Subcutaneous abdominal adipose tissue (tissue), 5 donors: ENCODE measurements at regions not wholly inside any gene's neighbourhood (a gene's known extent, or its start where the extent isn't known, plus 50 kb on each side); places are given as distances from the start of the nearest gene placed in this dataset.
"Not testable (repeated sequence)": the region's sequence is repeated elsewhere in the genome, so short reads cannot be mapped to it uniquely, and the experiment has no call there.

ENCODE experiments used
- H3K27ac ChIP-seq: one replicate; pipeline ENCODE4 v1.7.0; 2013; ENCODE audit warnings: low read depth, mild to moderate bottlenecking, inconsistent platforms, low read length, moderate library complexity
- H3K27me3 ChIP-seq, 5 donors: one replicate each; pipeline ENCODE4 v1.7.0; 2013; ENCODE audit warnings: low read length in 5 of 5, inconsistent platforms in 1 of 5; ENCODE audit not compliant: control insufficient read depth in 5 of 5, insufficient read depth in 4 of 5
- H3K36me3 ChIP-seq, 5 donors: one replicate each; pipeline ENCODE4 v1.7.0; 2013; ENCODE audit warnings: low read length in 5 of 5; ENCODE audit not compliant: control insufficient read depth in 5 of 5, insufficient read depth in 5 of 5
- H3K4me1 ChIP-seq, 5 donors: one replicate each; pipeline ENCODE4 v1.7.0; 2013; ENCODE audit warnings: low read length in 5 of 5, mild to moderate bottlenecking in 3 of 5, moderate library complexity in 1 of 5; ENCODE audit not compliant: control insufficient read depth in 5 of 5, insufficient read depth in 5 of 5
- H3K4me3 ChIP-seq, 5 donors: one replicate each; pipeline ENCODE4 v1.7.0; 2013; ENCODE audit warnings: low read length in 5 of 5, low read depth in 1 of 5
- H3K9ac ChIP-seq, 5 donors: one replicate each; pipeline ENCODE4 v1.7.0; 2013; ENCODE audit warnings: low read length in 5 of 5, mild to moderate bottlenecking in 4 of 5, moderate library complexity in 3 of 5
- H3K9me3 ChIP-seq, 5 donors: one replicate each; pipeline ENCODE4 v1.7.0; 2013; ENCODE audit warnings: low read length in 5 of 5; ENCODE audit not compliant: control insufficient read depth in 5 of 5
- donor health status: healthy.
- donor health status: healthy.
- donor health status: healthy.
- donor health status: healthy.
- donor health status: healthy.

DNA sequence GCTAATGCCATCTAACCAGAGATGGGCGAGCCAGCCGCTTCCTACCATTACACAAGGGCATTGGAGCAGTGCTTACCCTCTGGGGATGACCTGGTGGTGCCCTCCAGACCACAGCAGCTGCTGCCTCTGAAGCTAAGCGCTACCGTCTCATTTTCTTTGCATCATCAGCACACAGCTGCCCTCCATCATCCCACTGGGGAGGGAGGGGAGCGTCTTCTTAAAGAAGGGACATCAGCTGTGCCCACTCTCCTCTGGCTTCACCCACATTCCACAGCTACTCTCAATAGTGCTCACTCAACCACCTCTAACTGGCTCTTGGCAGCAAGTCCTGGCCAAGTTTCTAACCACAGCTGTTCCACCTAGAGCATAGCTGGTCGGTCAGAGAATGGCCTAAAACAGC is 503.4 kb downstream of the NFIB start:
- Histone ChIP-seq H3K27ac (no peak overlapping the region), H3K27me3 (no peaks in the 10 kb centered on the region), H3K4me3 (no peak overlapping the region)

DNA sequence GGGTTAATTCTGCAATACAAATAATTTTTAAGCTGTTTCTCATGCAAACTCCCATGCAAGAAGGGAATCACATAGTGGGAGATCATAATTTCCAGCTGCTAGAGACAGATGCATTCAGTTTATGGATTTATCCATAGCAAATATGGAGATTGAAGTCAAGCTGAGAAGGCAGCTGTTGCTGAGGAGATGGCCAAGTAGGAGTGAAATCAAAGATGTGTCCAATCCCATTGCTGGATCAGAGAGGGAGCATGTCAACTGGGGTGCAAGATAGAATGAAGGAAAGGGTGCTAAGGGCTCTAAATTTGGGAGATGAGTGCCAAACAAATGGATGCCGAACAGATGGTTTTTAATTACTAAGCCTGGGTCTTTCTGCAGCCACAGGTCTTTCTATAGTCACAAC is 504.5 kb downstream of the NFIB start:
- no peaks in the 10 kb centered on the region for H3K36me3 ChIP-seq

More for the DNA sequence above, 503.4 kb downstream of the NFIB start:
- H3K36me3 ChIP-seq, result no peaks in the 10 kb centered on the region
- H3K4me1 ChIP-seq, result peaks cover 0 to 4% (median 0%) of the 10 kb centered on the region in 5 donors
- H3K9ac ChIP-seq, result no peak overlapping the region
- H3K9me3 ChIP-seq, result peaks cover 0 to 3% (median 0%) of the 10 kb centered on the region in 5 donors

GRCh38 chr9:13807118-13807517 is 506.8 kb downstream of the NFIB start:
- H3K27me3 ChIP-seq, result no peaks in the 10 kb centered on the region
- peaks cover 0 to 3% (median 0%) of the 10 kb centered on the region in 5 donors for H3K9me3 ChIP-seq
- no peaks in the 10 kb centered on the region for H3K36me3 ChIP-seq
- H3K27ac ChIP-seq, result no peak overlapping the region
- H3K9ac ChIP-seq, result no peak overlapping the region
- H3K4me3 ChIP-seq, result no peak overlapping the region
- H3K4me1 ChIP-seq, result peaks cover 0 to 6% (median 0%) of the 10 kb centered on the region in 5 donors

More for the DNA sequence above, 504.5 kb downstream of the NFIB start:
- H3K4me1 ChIP-seq, result peaks cover 0 to 6% (median 0%) of the 10 kb centered on the region in 5 donors
- no peak overlapping the region for H3K4me3 ChIP-seq
- peaks cover 0 to 3% (median 0%) of the 10 kb centered on the region in 5 donors for H3K9me3 ChIP-seq
- no peaks in the 10 kb centered on the region for H3K27me3 ChIP-seq
- H3K9ac ChIP-seq, result no peak overlapping the region
- H3K27ac ChIP-seq, result no peak overlapping the region

- no peaks in the 10 kb centered on the region for H3K27me3 ChIP-seq
- H3K27ac ChIP-seq, result no peak overlapping the region
- H3K4me1 ChIP-seq, result peaks cover 0 to 6% (median 0%) of the 10 kb centered on the region in 5 donors
- no peaks in the 10 kb centered on the region for H3K36me3 ChIP-seq
- no peak overlapping the region for H3K9ac ChIP-seq
- peaks cover 0 to 3% (median 0%) of the 10 kb centered on the region in 5 donors for H3K9me3 ChIP-seq
- no peak overlapping the region for H3K4me3 ChIP-seq
Observed at GRCh38 chr9:13806714-13807113, 507.2 kb downstream of the NFIB start.

DNA sequence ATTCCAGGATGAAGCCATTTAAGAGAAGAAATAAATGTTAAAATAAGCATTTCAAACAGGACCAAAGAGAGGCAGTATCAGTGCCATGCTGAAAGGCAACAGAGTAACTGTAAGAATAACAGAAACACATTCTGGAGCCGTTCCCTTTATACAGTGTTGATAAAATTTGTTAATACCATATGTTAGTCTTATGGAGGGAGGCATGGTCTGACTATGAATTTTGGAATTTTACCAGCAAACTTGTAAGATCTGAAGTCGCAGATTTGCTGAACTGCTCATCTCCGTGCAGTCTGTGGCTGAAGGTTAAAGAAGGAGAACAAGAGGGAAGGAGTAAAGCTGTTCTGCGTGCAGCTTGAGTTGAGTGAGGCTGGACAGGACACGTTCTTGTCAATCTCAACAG is 508.4 kb downstream of the NFIB start:
- Histone ChIP-seq H3K9ac (no peak overlapping the region), H3K4me3 (no peak overlapping the region), H3K4me1 (peaks cover 0 to 6% (median 0%) of the 10 kb centered on the region in 5 donors), H3K36me3 (no peaks in the 10 kb centered on the region), H3K9me3 (peaks cover 0 to 2% (median 0%) of the 10 kb centered on the region in 5 donors), H3K27ac (no peak overlapping the region), H3K27me3 (no peaks in the 10 kb centered on the region)

DNA sequence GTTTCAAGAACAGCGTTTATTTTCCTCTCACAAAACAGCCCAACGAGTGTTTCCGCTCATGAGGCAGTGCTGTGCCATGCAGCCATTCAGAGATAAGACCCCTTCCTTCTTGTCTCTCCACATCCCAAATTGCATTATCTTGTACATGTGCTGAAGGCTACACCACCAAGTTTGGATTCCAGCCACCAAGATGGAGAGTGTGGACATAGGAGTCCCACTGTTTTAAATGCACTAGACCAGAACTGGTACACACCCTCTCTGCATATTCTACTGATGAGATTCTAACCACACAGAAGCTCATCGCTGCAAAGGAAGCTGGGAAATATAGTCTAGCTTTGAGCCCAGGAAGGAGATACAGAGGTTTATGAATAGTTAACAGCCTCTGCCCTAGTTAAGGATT is 509.4 kb downstream of the NFIB start:
- Histone ChIP-seq H3K4me1 (peaks cover 0 to 6% (median 0%) of the 10 kb centered on the region in 5 donors), H3K9ac (no peak overlapping the region), H3K27ac (no peak overlapping the region), H3K36me3 (no peaks in the 10 kb centered on the region), H3K27me3 (no peaks in the 10 kb centered on the region), H3K4me3 (no peak overlapping the region), H3K9me3 (no peaks in the 10 kb centered on the region)

GRCh38 chr9:13800776-13801175 is 513.2 kb downstream of the NFIB start:
- Histone ChIP-seq H3K9ac (no peak overlapping the region), H3K4me1 (peaks cover 0 to 4% (median 0%) of the 10 kb centered on the region in 5 donors), H3K27me3 (no peaks in the 10 kb centered on the region), H3K27ac (no peak overlapping the region), H3K36me3 (no peaks in the 10 kb centered on the region), H3K4me3 (no peak overlapping the region), H3K9me3 (no peaks in the 10 kb centered on the region)

DNA sequence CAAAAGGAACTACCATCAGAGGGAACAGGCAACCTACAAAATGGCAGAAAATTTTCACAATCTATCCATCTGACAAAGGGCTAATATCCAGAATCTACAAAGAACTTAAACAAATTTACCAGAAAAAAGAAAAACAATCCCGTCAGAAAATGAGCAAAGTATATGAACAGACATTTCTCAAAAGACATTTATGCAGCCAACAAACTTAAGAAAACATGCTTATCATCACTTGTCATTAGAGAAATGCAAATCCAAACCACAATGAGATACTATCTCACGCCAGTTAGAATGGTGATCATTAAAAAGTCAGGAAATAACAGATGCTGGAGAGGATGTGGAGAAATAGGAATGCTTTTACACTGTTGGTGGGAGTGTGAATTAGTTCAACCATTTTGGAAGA is 516.2 kb downstream of the NFIB start:
- H3K4me3 ChIP-seq, H3K27ac ChIP-seq, H3K9me3 ChIP-seq, H3K36me3 ChIP-seq, H3K9ac ChIP-seq, H3K4me1 ChIP-seq, H3K27me3 ChIP-seq: not testable (repeated sequence)

GRCh38 chr9:13791816-13792215 is 512.3 kb upstream of the MPDZ start:
- Histone ChIP-seq H3K9ac (no peak overlapping the region), H3K27me3 (no peaks in the 10 kb centered on the region), H3K9me3 (no peaks in the 10 kb centered on the region), H3K4me1 (peaks cover 2 to 17% (median 10%) of the 10 kb centered on the region in 5 donors), H3K4me3 (no peak overlapping the region), H3K27ac (no peak overlapping the region), H3K36me3 (no peaks in the 10 kb centered on the region)

GRCh38 chr9:13790055-13790454 is 510.6 kb upstream of the MPDZ start:
- H3K4me1 ChIP-seq, result peaks cover 2 to 23% (median 12%) of the 10 kb centered on the region in 5 donors
- H3K9me3 ChIP-seq, result no peaks in the 10 kb centered on the region
- H3K9ac ChIP-seq, result no peak overlapping the region
- no peak overlapping the region for H3K27ac ChIP-seq
- H3K27me3 ChIP-seq, result no peaks in the 10 kb centered on the region
- H3K4me3 ChIP-seq, result no peak overlapping the region
- H3K36me3 ChIP-seq, result no peaks in the 10 kb centered on the region
